HPDE6-E6E7 (cell line): ENCODE measurements at regions not wholly inside any gene's neighbourhood (a gene's known extent, or its start where the extent isn't known, plus 50 kb on each side); places are given as distances from the start of the nearest gene placed in this dataset.

Experiments
- DNase-seq: peaks from one replicate; pipeline ENCODE4 v3.0.0; 2011; ENCODE audit warnings: missing footprints; ENCODE audit errors: extremely low spot score

DNA sequence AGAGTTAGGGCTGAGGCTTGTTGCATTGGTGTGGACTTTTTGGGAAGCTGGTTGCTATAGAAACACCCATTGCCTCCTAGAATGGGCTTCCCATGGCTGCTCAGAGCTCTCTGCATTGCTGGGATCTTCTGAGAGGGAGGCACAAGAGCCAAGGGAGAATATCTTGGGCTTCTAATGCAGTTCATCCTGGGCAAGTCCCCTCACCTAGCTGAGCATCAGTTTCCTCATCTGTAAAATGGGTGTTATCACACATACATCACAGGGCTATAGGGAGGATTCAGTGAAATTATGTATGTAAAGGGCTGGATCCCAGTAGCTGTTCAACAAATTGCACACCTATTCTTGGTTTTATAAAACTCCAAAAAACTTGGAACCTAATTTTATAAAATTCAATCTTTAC is 106.1 kb upstream of the ALDH1B1 start:
- DNase-seq: no peak

DNA sequence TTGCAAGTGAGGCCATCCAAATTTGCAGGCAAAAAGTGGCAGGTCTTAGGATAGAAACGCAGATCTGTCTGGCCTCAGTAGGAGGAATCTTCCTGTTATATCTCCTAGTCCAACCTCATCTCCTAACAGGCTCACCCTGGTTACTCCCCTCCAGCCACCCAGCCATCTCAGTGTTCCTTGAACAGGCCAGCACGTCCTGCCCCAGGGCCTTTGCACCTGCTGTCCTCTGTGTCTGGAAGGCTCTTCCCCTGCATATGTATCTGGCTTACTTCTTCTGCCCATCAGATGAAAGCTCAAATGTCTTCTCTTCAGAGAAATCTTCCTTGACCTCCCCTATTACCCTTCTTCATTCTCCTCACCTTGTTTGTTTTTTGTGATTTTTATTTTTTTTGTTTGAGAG is 107.3 kb upstream of the ALDH1B1 start:
- DNase-seq: no peak

DNA sequence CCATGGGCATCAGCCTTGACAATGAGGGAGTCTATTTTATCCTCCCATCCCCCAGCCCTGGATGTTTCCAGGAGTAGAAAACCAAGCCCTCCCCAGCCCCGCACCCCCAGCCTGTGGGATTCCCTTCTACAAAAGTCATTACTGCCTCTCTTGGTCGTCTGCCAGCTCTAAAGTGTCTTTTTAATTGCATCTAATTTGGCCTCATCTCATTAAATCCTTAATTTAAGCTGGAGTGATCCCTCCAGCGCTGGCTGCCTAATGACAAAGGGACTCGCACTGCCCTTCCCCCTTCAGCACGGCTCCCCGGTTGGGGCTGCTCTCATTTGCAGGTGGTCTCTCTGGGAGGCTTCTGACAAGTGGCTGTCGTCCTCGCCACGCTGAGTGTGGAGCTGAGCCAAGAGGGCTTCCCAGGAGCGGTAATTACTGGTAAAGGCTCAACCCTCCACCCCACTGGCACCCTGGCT is 107.9 kb upstream of the ALDH1B1 start:
- no peak for DNase-seq

DNA sequence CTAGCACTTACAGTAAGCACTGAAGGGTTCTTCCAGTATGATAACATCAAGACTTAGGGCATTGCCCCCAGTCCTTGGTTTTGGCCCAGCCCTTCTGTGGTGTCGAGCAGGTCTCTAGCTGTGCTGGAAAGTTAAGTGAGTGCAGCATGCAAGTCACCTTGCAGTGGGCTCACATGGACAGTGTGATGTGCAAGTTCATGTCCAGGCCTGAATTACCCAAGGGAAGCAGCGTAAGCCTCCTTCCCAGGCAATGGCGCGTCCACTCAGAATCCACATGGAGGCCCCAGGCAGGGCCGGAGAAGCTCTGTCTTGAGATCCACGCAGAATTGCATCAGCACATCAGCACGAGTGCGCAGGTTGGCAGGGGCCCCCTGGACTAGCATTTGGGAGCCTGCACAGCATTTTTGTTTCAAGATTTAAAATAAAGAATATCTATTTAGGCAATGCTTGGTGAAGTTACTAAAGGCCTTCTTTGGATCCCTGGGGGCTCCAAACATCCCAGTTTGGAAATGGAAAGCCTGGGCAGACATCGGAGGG is 108.4 kb upstream of the ALDH1B1 start:
- no peak for DNase-seq

DNA sequence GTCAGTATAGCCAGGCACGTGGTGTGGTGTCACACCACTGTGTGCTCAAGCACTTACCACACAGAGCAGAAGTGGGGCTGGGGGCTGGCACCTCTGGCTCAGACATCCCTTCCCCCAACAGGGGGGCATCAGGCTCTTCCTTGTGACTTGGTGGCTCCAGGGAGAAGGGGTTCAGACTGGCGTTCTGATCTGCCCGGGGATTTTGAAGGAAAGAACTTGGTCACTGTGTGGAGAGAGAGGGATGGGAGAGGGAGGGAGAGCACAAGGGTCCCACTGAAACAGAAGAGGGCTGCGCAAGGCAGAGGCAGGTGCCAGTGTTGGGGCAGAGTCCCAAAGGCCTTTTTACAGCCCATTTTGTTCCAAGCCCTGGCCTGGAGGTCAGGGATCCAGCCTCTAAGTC is 109.7 kb upstream of the ALDH1B1 start:
- DNase-seq: no peak

DNA sequence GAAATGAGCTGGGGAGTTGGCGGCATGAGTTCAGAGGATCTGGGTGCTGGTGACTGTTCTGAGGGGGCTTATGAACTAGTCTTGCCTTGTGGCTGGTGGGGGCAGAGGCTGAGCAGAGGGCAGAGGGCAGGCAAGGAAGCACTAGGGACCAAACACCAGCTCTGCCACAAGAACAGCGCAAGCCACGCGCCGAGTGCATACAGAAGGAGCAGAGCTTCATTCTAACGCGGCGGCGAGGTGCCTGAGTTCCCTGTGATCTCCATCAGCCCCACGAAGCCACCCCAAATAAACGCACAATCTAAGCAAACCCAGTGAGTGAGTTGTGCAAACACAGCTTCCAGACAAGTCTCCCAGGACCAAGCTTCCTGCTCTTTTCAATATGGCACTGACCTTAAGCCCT is 110.6 kb upstream of the ALDH1B1 start:
- DNase-seq: no peak

DNA sequence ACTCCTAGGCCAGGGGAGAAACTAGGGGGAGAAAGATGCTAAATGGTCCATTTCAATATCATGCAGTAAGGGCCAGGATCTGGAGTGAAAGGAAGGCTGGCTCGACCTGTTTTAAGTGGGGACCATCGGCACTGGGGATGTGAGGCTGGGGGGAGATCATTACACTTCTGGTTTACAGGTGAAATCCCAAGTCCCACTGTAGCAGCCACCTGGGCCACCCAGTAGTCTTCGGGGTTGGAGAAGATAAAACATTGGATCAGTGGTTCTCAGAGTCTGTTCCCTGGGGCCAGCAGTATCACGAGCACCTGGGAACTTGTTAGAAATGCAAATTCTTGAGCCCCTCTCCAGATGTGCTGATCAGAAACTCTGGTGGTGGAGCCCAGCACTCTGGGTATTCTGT is 111.3 kb upstream of the ALDH1B1 start:
- no peak for DNase-seq

DNA sequence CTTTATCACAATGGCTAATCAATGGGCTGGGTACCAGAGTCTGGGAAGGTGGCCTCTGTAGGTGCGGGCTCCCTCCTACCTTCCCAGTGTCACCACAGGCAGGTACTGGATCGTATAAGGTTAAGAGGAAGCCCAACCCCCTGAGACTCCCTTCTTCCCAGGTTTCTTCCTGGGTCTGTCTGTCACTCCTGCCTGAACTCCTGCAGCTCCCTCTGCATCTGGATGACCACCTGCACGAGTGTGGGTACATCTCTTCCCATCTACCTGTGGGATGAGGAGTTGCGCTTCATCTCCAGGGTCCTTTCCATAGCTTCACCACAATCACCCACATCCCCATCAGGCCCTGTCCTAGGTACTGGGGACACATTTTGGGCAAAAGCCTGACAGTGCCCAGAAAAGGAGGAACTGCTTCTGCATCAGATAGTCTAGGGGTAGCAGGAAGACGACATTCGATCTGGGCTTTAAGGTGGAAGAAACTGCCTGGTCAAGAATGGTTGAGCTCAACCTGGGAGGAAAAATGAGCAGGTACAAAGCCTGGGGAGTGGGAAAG is 112.2 kb upstream of the ALDH1B1 start:
- DNase-seq: no peak

DNA sequence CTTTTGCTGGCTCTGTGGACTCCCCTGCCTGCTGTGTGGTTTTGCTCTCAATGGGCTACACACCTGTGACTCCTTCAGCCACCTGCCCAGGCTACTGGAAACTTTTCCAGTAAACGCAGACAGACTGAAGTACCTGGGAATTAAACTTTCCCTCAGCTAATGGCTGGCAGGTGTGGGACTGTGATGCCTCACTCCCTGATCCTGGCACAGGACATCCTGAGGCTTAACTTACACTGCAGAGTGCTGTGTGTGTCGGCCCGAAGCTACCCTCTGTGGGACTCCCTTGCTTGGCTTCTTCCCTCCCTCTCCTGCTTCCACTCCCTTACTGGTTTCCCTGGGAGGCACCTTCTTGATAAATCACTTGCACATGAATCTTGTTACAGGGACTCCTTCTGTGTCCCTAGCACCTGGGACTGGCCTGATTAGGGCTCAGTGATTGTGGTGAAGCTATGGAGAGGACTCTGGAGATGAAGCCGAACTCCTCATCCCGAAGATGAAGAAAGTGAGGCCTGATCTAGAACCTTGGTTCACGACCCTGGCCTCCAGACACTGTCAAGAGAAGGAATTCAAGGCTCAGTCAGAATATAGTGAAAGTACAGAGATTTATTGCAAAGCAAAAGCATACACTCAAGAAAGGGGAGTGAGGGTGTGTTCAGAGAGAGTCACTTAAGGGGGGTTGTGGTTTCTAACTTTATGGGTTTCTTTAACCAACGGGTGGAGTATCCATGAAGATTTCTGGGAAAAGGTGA is 113.4 kb upstream of the ALDH1B1 start:
- no peak for DNase-seq

DNA sequence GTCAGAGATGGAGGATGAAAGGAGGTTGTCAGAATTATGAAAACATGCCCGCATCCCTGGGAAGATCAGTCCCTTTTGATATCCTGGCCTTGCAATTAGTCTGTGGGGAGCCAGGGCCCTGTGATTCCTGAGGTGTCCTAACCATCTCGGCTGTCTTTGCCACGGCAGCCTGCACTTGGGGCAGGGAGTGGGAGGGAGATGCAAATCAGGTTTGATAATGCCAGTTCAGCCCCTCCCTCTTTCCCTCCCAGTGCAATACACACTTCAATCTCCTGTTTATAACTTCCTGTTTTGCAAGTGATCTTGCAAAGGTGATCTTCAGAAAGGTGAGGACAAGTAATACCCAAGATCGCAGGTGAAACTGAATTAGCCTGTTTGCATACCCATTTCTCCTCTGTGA is 114.0 kb upstream of the ALDH1B1 start:
- no peak for DNase-seq

DNA sequence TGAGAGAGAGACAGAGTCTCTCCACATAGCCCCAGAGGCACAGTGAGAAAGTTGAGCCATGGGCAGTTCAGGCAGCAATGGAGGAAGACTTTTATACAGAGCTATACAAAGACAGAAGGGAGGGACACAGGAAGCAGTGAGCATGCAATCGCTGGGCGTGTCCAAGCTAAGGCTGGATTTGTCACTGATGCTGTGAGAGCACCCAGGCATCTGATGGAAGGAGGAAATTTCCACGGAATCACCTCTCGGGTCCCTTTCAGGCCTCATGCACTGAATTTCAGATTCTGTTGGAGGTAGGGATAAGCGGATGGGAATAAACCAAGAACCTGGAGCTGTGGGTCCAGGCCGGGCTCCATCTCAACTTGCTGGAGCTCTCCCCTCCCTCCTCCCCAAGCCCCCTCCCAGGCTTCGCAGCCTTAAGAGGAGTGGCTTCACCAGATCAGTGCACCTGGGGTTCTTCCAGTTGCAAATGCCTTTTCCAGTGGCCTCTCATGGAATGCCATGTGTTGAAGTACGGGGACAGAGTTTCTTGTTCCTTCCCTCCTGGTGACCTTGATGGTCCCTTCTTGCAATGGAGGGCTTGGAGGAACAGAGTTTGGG is 114.8 kb upstream of the ALDH1B1 start:
- DNase-seq: no peak

DNA sequence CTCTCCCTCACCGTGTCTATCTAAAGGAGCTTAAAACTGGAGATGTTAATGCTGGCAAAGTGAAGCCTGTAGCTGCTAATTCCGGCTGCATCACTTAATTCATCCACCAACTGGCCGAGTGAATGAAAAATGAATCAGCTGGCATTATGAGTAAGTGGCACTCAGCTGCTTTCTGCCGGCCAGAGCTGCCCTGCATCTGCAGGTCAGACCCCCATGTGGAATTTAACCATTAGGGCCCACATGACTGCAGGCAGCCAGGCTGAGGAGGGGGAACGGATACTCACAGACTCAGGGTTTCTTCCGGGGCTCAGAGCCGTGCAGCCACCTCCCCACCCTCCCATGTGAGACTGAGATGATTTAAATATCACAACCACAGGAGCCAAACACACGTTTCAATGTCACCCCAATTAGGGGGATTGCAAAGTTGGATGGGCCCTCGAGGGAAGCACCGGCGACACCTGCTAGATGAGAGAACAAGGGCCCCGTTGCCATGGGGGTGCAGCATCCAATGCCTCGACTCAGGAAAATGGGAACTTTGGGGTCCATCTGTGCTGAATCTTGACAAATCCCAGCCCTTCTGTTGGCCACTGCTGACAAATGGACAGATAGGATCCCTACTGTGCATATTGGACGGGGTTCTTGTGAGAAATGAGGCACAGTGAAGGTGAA is 115.6 kb upstream of the ALDH1B1 start:
- no peak for DNase-seq

DNA sequence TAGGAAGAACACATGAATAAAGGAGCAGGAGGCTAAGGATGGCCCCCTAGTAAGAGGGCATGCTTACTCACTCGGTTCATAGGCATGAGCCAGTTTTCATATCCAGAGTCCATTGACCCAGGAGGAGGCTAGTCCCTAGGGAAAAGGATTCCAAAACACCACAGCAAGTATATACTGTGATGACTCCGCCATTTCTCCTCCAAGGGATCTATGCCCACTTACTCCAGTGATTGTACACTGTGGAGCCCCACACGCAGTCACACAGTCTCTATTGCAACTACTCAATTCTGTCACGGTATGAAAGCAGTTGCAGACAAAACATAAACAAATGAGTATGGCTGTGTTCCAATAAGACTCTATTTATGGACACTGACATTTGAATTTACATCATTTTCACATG is 117.7 kb upstream of the ALDH1B1 start:
- no peak for DNase-seq

DNA sequence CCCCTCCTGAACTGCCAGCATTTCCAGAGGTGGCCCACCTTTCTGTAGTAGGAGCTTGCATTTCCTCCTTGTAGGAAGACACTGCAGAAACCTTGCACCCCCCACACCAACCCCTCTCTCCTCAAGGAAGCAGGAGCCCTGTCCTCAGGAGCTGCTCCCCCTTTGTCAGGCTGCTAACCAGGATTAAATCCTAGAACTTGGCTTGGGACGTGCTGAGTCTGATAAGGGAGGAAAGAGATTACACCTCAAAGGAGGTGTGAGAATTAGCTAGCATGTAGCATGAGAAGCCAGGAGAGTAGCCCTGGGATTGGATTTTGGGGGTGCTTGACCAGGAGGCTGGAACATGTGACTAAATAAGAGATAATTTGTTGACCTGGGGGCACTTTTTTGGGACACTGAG is 119.8 kb upstream of the ALDH1B1 start:
- no peak for DNase-seq

DNA sequence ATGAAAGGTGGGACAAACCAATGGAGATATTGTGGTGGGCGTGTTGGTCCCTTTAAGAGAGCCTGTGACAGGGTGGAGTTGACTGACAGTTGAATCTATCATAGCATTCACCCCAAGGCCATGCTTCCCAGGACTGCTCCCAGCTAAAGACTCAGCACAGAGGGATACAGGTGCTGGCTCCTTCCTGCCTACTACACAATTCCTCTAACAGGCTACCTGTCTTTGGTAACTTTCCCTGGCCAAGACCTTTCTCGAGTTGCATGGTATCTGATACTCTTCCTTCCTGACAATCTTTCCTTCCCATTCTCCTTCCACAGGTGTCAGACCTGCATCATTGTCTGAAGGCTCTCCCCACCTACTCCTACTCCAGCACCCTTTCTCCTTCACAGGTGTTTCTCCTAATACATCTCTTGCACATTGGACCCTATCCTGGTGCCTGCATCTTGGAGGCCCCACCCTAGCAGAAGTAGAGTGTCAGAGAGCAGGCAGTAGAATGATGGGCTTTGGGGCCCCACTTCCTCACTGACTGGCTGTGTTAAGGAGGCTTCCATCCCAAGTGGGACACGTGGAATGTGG is 120.7 kb upstream of the ALDH1B1 start:
- no peak for DNase-seq

DNA sequence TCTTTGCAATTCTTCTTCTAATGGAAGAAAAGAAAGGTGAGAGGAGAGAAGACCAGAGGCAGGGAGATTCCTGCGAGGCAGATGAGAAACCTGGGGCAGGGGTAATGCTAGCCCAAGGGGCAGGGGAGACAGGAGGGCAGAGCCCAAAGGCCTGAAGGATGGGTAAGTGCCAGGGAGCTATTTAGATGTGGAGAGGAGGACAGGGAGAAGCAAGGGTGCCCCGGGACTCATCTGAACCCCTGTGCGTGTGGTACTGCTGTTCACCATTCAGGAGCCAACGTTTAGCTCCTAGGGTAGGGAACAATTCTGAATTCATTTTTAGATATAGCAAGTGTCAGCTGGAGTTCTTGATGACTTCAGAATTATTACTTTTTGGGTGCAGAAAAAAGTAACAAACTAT is 122.7 kb upstream of the ALDH1B1 start:
- DNase-seq: no peak

DNA sequence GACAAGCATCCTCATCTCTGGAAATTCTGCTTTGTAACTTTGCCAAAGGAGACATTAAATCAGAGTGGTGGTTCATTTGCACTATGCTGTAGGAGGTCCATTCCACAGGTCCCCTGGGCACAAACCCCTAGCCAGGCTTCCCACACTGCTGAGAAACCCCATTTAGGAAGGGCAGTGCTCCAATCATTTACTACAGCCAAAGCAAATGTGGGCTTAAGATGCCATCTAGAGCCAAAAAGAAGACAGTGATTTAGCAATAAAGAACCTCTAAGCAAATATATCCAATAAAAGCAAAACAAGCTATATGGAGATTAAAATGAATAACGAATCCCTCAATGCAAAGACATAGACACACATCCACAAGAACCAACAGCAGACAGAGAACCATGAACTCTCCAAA is 129.0 kb upstream of the ALDH1B1 start:
- DNase-seq: no peak

DNA sequence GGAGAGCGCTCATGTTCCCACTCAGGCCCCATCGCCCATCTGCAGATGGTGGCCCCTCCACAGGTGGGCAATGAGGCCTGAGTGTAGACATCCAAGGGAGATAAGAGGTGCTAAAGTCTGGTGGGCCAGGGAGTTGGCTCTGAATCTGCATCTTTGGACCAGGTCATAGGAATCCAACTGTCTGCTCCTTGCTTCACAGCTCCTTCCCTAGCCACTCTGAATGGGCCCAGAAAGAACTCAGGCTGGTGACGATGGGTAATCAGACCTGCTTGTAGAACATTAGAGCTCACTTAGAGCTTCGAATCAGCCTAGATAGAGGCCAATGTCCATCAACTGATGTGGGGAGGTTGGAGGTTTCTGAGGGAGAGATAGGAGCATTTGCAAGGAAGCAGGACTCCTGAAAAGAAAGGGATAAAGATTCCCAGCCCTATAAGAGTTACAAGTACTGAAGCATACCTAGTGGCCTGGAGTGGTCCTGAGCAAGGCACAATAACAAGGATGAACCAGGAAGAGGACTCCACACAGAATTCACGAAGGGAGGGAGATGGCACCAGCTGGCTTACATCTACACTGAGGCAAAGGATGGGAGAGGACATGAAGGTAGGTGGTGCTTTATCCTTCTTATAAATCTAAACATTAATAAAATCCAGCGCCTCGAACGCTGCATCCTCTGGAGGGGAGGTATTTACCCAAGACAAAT is 132.8 kb upstream of the ALDH1B1 start:
- no peak for DNase-seq

DNA sequence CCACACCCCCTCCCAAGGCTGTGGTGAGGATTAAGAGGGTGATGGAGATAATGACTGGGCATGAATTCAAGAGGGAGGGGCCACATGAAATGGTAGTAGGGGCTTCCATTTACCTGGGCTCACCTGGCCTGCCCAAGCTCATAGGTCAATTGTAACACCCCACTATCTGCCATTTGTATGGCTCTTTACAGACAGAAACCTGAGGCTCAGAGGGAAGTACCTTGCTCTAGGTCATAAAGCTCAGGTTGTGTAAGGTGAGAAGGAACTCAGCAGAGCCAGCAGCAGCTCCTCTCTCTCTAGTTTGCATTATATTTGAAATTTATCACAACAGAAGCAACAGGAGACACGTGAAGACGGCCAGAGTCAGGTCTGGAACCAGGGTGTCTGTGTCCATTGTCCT is 133.4 kb upstream of the ALDH1B1 start:
- DNase-seq: no peak

DNA sequence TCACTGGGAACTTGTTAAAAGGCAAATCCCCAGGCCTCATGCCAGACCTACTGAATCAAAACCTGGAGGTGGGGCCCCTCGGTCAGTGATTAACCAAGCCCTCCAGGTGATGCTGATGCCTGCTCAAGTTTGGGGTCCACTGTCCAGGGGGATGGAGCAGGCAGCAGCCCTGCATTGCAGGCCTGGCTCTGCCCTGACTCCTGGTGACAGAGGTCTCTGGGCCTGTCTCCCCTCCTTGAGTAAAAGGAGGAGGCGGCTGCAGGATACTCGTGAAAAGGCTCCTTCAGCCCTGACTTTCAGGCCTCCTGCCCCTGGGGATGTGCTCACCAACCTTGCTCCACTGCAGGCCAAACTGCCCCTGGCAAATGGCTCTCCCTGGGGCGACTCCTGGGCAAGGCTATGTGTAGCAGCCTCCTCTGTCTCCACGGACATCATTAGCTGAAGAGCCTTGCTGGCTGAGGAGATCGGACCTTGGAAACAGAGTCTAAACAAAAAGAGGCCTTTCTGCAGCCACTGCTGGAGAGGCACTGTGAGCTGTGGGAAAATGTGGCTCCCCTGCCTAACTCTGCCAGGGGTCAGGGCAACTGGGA is 134.8 kb upstream of the ALDH1B1 start:
- DNase-seq: no peak

DNA sequence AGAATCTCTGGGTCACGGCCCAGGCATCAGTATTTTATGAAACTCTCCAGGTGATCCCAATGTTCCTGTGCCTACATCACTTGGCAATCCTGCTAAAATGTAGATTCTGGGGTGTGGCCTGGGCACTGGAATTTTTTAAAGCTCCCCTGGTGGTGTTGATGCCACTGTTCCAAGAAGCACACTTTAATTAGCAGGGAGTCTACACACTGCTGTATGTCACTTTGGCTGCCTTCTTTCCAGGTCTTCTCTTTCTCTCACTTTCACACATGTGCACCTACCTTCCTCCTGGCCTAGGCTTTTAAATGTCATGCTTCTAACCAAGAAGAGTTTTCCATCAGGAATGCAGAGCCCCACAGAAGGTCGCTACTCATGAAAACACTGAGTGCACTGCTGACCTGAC is 136.0 kb upstream of the ALDH1B1 start:
- DNase-seq: no peak
